H9 (cell line): ENCODE measurements at regions not wholly inside any gene's neighbourhood (a gene's known extent, or its start where the extent isn't known, plus 50 kb on each side); places are given as distances from the start of the nearest gene placed in this dataset.

Experiments used
- DNase-seq: peaks from one replicate; pipeline ENCODE4 v3.0.0-alpha.2; 2017
- H2AFZ ChIP-seq: one replicate; pipeline ENCODE4 v1.6.1; 2013; ENCODE audit warnings: mild to moderate bottlenecking, low read length, control low read depth, moderate library complexity
- H2AK5ac ChIP-seq: 2 replicates; pipeline ENCODE4 v1.6.1; 2013; ENCODE audit warnings: low read length, control low read depth, mixed read lengths; ENCODE audit not compliant: insufficient read length
- H2BK120ac ChIP-seq: one replicate; pipeline ENCODE4 v1.6.1; 2013; ENCODE audit warnings: low read depth, mild to moderate bottlenecking, low read length, control low read depth, inconsistent platforms; ENCODE audit not compliant: poor library complexity, severe bottlenecking
- H2BK12ac ChIP-seq: 2 replicates; pipeline ENCODE4 v1.6.1; 2013; ENCODE audit warnings: low read length, control low read depth, mixed read lengths, low read depth; ENCODE audit not compliant: insufficient read length
- H2BK15ac ChIP-seq: 2 replicates; pipeline ENCODE4 v1.6.1; 2013; ENCODE audit warnings: low read depth, low read length, control low read depth
- H2BK20ac ChIP-seq: one replicate; pipeline ENCODE4 v1.6.1; 2013; ENCODE audit warnings: low read depth, mild to moderate bottlenecking, low read length, control low read depth, inconsistent platforms; ENCODE audit not compliant: poor library complexity, severe bottlenecking
- H2BK5ac ChIP-seq: 2 replicates; pipeline ENCODE4 v1.6.1; 2013; ENCODE audit warnings: low read length, control low read depth, mixed read lengths; ENCODE audit not compliant: insufficient read length
- H3K14ac ChIP-seq: 2 replicates; pipeline ENCODE4 v1.6.1; 2013; ENCODE audit warnings: low read length, control low read depth; ENCODE audit not compliant: insufficient read depth
- H3K18ac ChIP-seq: 2 replicates; pipeline ENCODE4 v1.6.1; 2013; ENCODE audit warnings: low read depth, mild to moderate bottlenecking, mixed read lengths, low read length, control low read depth; ENCODE audit not compliant: insufficient read length
- H3K23ac ChIP-seq: 2 replicates; pipeline ENCODE4 v1.6.1; 2013; ENCODE audit warnings: low read length, control low read depth, mixed read lengths, low read depth; ENCODE audit not compliant: insufficient read length
- H3K23me2 ChIP-seq: 2 replicates; pipeline ENCODE4 v1.6.1; 2013; ENCODE audit warnings: low read depth, mild to moderate bottlenecking, mixed read lengths, low read length, control low read depth; ENCODE audit not compliant: insufficient read length, poor library complexity, severe bottlenecking
- H3K27ac ChIP-seq: 2 replicates; pipeline ENCODE4 v1.5.1; 2013; ENCODE audit warnings: low read length, control low read depth, mixed read lengths, low read depth; ENCODE audit not compliant: insufficient read length
- H3K27me3 ChIP-seq: 2 replicates; pipeline ENCODE4 v1.6.1; 2013; ENCODE audit warnings: low read length, control low read depth, inconsistent platforms; ENCODE audit not compliant: insufficient read depth
- H3K4ac ChIP-seq: 2 replicates; pipeline ENCODE4 v1.6.1; 2013; ENCODE audit warnings: low read depth, mild to moderate bottlenecking, control low read depth, inconsistent platforms, low read length, moderate library complexity
- H3K4me1 ChIP-seq: 2 replicates; pipeline ENCODE4 v1.6.1; 2013; ENCODE audit warnings: low read length, control low read depth, inconsistent platforms; ENCODE audit not compliant: insufficient read depth
- H3K4me2 ChIP-seq: 2 replicates; pipeline ENCODE4 v1.6.1; 2013; ENCODE audit warnings: low read length, control low read depth, mixed read lengths; ENCODE audit not compliant: insufficient read length, insufficient read depth
- H3K56ac ChIP-seq: 2 replicates; pipeline ENCODE4 v1.6.1; 2013; ENCODE audit warnings: low read depth, mild to moderate bottlenecking, mixed read lengths, low read length, control low read depth; ENCODE audit not compliant: insufficient read length
- H3K79me1 ChIP-seq: 2 replicates; pipeline ENCODE4 v1.6.1; 2013; ENCODE audit warnings: low read depth, mild to moderate bottlenecking, moderate library complexity, low read length, control low read depth, inconsistent platforms; ENCODE audit not compliant: insufficient read depth, poor library complexity, severe bottlenecking
- H3K79me2 ChIP-seq: 2 replicates; pipeline ENCODE4 v1.6.1; 2013; ENCODE audit warnings: low read length, control low read depth, inconsistent platforms; ENCODE audit not compliant: insufficient read depth
- H3K9ac ChIP-seq: 2 replicates; pipeline ENCODE4 v1.6.1; 2013; ENCODE audit warnings: low read length, control low read depth, mixed read lengths; ENCODE audit not compliant: insufficient read length; ENCODE audit errors: extremely low read depth
- H3K9me3 ChIP-seq: one replicate; pipeline ENCODE4 v1.6.1; 2013; ENCODE audit warnings: low read depth, low read length, inconsistent platforms; ENCODE audit not compliant: control insufficient read depth
- H3T11ph ChIP-seq: one replicate; pipeline ENCODE4 v1.6.1; 2013; ENCODE audit warnings: mild to moderate bottlenecking, low read length, control low read depth, inconsistent platforms
- H4K20me1 ChIP-seq: one replicate; pipeline ENCODE4 v1.6.1; 2013; ENCODE audit not compliant: control insufficient read depth, insufficient read length, insufficient read depth
- H4K5ac ChIP-seq: 2 replicates; pipeline ENCODE4 v1.6.1; 2013; ENCODE audit warnings: low read depth, mild to moderate bottlenecking, mixed read lengths, low read length, control low read depth; ENCODE audit not compliant: insufficient read length
- H4K8ac ChIP-seq: replicated peaks from 2 replicates; pipeline ENCODE4 v1.6.1; 2013; ENCODE audit warnings: low read length, control low read depth, mixed read lengths, low read depth; ENCODE audit not compliant: insufficient read length
- H4K91ac ChIP-seq: 2 replicates; pipeline ENCODE4 v1.6.1; 2013; ENCODE audit warnings: low read depth, mild to moderate bottlenecking, moderate library complexity, mixed read lengths, low read length, control low read depth; ENCODE audit not compliant: insufficient read length
- H3K27ac Mint-ChIP-seq, 3 experiments: 2 replicates in 2 of 3; 3 replicates in 1 of 3; pipeline ENCODE4 v1.8.0; 2020 to 2021; ENCODE audit warnings: mixed read lengths in 3 of 3, mild to moderate bottlenecking in 1 of 3, moderate library complexity in 1 of 3
- H3K27me3 Mint-ChIP-seq: 2 replicates; pipeline ENCODE4 v1.8.0; 2021; ENCODE audit warnings: low read depth, mild to moderate bottlenecking, moderate library complexity, mixed read lengths
- H3K36me3 Mint-ChIP-seq, 3 experiments: 2 replicates in 2 of 3; 3 replicates in 1 of 3; pipeline ENCODE4 v1.8.0; 2020 to 2021; ENCODE audit warnings: low read depth in 3 of 3, mixed read lengths in 3 of 3; ENCODE audit not compliant: insufficient read depth in 1 of 3
- H3K4me1 Mint-ChIP-seq, 2 experiments: 2 replicates each; pipeline ENCODE4 v1.8.0; 2020; ENCODE audit warnings: mixed read lengths in 2 of 2
- H3K4me3 Mint-ChIP-seq, 2 experiments: 2 replicates in 1 of 2; 3 replicates in 1 of 2; pipeline ENCODE4 v1.8.0; 2020 to 2021; ENCODE audit warnings: mild to moderate bottlenecking in 2 of 2, mixed read lengths in 2 of 2, moderate library complexity in 1 of 2
- H3K9me3 Mint-ChIP-seq, 2 experiments: 2 replicates in 1 of 2; 3 replicates in 1 of 2; pipeline ENCODE4 v1.8.0; 2020; ENCODE audit warnings: mild to moderate bottlenecking in 2 of 2, mixed read lengths in 2 of 2, moderate library complexity in 1 of 2
- WGBS: extraction: QIAGEN DNeasy Blood & Tissue Kit; methylation state at CpG from one replicate; pipeline ENCODE4 v1.1.7; 2013; ENCODE audit warnings: missing lambda C conversion rate, low lambda C conversion rate, mixed read lengths; ENCODE audit not compliant: insufficient read length; ENCODE audit errors: extremely low coverage; 5-methylcytosine and 5-hydroxymethylcytosine counted together
- TF ChIP-seq, protein P1 (sequence below): fragments of 200-600 bp; sonication (generic); conservative IDR thresholded peaks from 3 replicates; pipeline ENCODE4 v1.8.0; 2021; ENCODE audit warnings: antibody characterized with exemption, mild to moderate bottlenecking

GRCh38 chr3:187610981-187611511 lies 59.1 kb downstream of the SST start:
- DNase-seq: no peak
- Histone ChIP-seq H3K9ac (no peak overlapping the region), H3K79me2 (no peaks in the 10 kb centered on the region), H2AK5ac (no peak overlapping the region), H3K14ac (no peak overlapping the region), H3K56ac (no peak overlapping the region), H4K5ac (no peak overlapping the region), H3K4me1 (no peaks in the 10 kb centered on the region), H2BK20ac (no peak overlapping the region), H3K18ac (no peak overlapping the region), H3K23ac (no peak overlapping the region), H3K27ac (no peak overlapping the region), H3K27me3 (no peaks in the 10 kb centered on the region), H3K23me2 (no peaks in the 10 kb centered on the region), H2AFZ (no peak overlapping the region), H2BK120ac (no peak overlapping the region), H3K79me1 (no peaks in the 10 kb centered on the region), H3T11ph (no peak overlapping the region), H4K20me1 (no peaks in the 10 kb centered on the region), H2BK15ac (no peak overlapping the region), H4K91ac (no peak overlapping the region), H3K4me2 (no peak overlapping the region), H3K9me3 (no peaks in the 10 kb centered on the region), H4K8ac (no peak overlapping the region), H2BK12ac (no peak overlapping the region), H3K4ac (no peak overlapping the region), H2BK5ac (no peak overlapping the region)
- Mint-ChIP-seq H3K4me1 (peaks cover 13 to 19% of the 10 kb centered on the region in 2 experiments), H3K36me3 (no peaks in the 10 kb centered on the region; a peak in 1 of 7 replicates), H3K4me3 (no peak overlapping the region), H3K27ac (no peak overlapping the region), H3K27me3 (no peaks in the 10 kb centered on the region), H3K9me3 (peaks cover 0 to 2% of the 10 kb centered on the region in 2 experiments; a peak in 3 of 5 replicates)
- TF ChIP-seq, protein P1, sequence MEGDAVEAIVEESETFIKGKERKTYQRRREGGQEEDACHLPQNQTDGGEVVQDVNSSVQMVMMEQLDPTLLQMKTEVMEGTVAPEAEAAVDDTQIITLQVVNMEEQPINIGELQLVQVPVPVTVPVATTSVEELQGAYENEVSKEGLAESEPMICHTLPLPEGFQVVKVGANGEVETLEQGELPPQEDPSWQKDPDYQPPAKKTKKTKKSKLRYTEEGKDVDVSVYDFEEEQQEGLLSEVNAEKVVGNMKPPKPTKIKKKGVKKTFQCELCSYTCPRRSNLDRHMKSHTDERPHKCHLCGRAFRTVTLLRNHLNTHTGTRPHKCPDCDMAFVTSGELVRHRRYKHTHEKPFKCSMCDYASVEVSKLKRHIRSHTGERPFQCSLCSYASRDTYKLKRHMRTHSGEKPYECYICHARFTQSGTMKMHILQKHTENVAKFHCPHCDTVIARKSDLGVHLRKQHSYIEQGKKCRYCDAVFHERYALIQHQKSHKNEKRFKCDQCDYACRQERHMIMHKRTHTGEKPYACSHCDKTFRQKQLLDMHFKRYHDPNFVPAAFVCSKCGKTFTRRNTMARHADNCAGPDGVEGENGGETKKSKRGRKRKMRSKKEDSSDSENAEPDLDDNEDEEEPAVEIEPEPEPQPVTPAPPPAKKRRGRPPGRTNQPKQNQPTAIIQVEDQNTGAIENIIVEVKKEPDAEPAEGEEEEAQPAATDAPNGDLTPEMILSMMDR: no peak
- no CpG with 5 or more reads among the region's 1 CpG for WGBS
